Body of pancreas (tissue), 4 donors: ENCODE measurements at regions not wholly inside any gene's neighbourhood (a gene's known extent, or its start where the extent isn't known, plus 50 kb on each side); places are given as distances from the start of the nearest gene placed in this dataset.

Experiments used
- ATAC-seq: fragments of 150-250 bp; one replicate; pipeline ENCODE4 v1.9.1; 2016
- DNase-seq, 4 donors: peaks; one replicate each; pipeline ENCODE4 v3.0.0-alpha.2; 2019
- H3K27ac ChIP-seq, 4 donors: fragments of 200-600 bp; sonication (generic); 1 replicate in 3 of 4; 2 replicates in 1 of 4; pipeline versions ENCODE4 v1.5.1 to v1.6.1; 2016 to 2019; ENCODE audit warnings: mild to moderate bottlenecking in 1 of 4, mixed read lengths in 1 of 4, moderate library complexity in 1 of 4
- H3K27me3 ChIP-seq, 2 donors: fragments of 200-600 bp; sonication (generic); one replicate each; pipeline ENCODE4 v1.6.0; 2016; ENCODE audit warnings: mild to moderate bottlenecking in 1 of 2
- H3K36me3 ChIP-seq, 2 donors: fragments of 200-600 bp; sonication (generic); replicated peaks in 1 of 2; 2 replicates each; pipeline ENCODE4 v1.5.1; 2016; ENCODE audit warnings: low read depth in 2 of 2; ENCODE audit not compliant: insufficient read depth in 1 of 2
- H3K4me1 ChIP-seq: fragments of 200-600 bp; sonication (generic); one replicate; pipeline ENCODE4 v1.6.0; 2016
- H3K4me3 ChIP-seq, 2 donors: fragments of 200-600 bp; sonication (generic); 1 replicate in 1 of 2; 2 replicates in 1 of 2; pipeline ENCODE4 v1.5.1; 2016 to 2019
- H3K9me3 ChIP-seq, 3 donors: fragments of 200-600 bp; sonication (generic); 1 replicate in 2 of 3; 2 replicates in 1 of 3; pipeline ENCODE4 v1.5.1; 2016
- POLR2A ChIP-seq, 3 donors: fragments of 450-650 bp; IDR thresholded peaks; one replicate each; pipeline ENCODE4 v1.6.1; 2016; ENCODE audit warnings: antibody characterized with exemption in 3 of 3, mild to moderate bottlenecking in 2 of 3
- WGBS, 2 donors: methylation state at CpG; one replicate each; pipeline ENCODE4 v1.1.5; 2017; 5-methylcytosine and 5-hydroxymethylcytosine counted together
- intact Hi-C: fragments of 100-400 bp; cut with DNase I; formaldehyde crosslinking; loops from one replicate; pipeline ENCODE4 v1.15.1; 2023
- TF ChIP-seq, protein P1 (sequence below), 7 experiments: fragments of 450-650 bp in 4 of 7; fragments of 200-600 bp in 3 of 7; sonication (generic) in 3 of 7; IDR thresholded peaks; one replicate each; pipeline ENCODE4 v1.5.1; 2016 to 2019; ENCODE audit warnings: antibody characterized with exemption in 7 of 7

DNA sequence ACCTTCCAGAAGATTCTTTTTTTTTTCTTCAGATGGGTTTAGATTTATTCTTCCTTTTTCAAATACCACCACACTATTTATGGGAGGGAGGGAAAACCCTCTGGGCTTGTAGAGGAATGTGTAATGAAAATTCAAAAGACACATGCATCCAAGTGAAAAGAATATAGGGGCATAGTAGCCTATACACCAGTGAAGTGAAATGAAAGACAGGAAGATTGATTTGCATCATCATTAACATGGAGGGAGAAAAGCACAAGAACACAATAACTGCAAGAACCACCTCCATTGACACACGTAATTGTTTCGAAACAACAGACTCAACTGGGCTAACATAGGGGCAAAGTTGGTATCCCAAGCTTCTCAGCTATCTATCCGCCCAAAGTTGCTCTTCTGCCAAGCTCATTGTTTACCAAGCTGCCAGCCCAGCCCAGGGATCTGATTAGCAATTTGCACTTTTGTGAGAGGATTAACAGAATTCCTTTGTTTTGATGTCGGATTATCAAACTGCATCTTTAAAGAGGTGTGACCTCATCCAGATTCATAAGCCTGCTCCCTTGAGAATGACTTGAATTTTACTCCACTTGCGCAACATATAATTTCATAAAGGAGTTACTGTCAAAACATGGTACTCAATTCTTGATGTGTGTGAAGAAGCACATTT is 430.5 kb upstream of the SOX5 start:
- Histone ChIP-seq H3K9me3 (no peaks in the 10 kb centered on the region), H3K4me1 (no peaks in the 10 kb centered on the region), H3K27ac (no peak overlapping the region), H3K27me3 (no peaks in the 10 kb centered on the region), H3K36me3 (no peaks in the 10 kb centered on the region), H3K4me3 (no peak overlapping the region)
- 54 to 65% methylated on average over 5 of the region's 5 CpGs for WGBS, 2 donors
- DNase-seq = no peak
- intact Hi-C loops = no loop called here
- no peak for ATAC-seq
- no peak for TF ChIP-seq POLR2A (IDR thresholded peaks at IDR 0.05)
- TF ChIP-seq, protein P1, sequence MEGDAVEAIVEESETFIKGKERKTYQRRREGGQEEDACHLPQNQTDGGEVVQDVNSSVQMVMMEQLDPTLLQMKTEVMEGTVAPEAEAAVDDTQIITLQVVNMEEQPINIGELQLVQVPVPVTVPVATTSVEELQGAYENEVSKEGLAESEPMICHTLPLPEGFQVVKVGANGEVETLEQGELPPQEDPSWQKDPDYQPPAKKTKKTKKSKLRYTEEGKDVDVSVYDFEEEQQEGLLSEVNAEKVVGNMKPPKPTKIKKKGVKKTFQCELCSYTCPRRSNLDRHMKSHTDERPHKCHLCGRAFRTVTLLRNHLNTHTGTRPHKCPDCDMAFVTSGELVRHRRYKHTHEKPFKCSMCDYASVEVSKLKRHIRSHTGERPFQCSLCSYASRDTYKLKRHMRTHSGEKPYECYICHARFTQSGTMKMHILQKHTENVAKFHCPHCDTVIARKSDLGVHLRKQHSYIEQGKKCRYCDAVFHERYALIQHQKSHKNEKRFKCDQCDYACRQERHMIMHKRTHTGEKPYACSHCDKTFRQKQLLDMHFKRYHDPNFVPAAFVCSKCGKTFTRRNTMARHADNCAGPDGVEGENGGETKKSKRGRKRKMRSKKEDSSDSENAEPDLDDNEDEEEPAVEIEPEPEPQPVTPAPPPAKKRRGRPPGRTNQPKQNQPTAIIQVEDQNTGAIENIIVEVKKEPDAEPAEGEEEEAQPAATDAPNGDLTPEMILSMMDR (IDR thresholded peaks at IDR 0.05) = no peak

DNA sequence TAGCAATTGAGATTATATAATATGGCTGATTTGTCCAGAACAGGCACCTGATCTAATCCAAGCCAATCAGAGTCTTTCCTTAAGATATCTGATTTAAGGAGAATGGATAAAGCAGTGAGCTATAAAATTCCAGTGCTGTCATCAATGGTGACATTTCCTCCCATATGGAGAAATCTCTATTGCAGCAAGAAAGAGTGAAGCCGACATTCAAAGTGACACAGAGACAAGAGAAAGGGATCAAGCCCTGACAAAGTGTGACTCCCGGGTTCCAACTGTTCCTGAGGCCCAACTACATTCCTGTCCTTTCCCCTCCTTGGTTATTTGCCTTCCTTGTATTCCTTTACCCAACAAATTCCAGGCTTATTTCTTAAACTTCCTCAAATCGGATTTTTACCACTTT is 430.0 kb upstream of the SOX5 start:
- DNase-seq (no peak), ATAC-seq (no peak)
- intact Hi-C loops = no loop called here
- no peak for TF ChIP-seq POLR2A (IDR thresholded peaks at IDR 0.05)
- TF ChIP-seq, protein P1 (IDR thresholded peaks at IDR 0.05) = no peak
- Histone ChIP-seq H3K27me3 (no peaks in the 10 kb centered on the region), H3K27ac (no peak overlapping the region), H3K4me1 (no peaks in the 10 kb centered on the region), H3K36me3 (no peaks in the 10 kb centered on the region), H3K9me3 (no peaks in the 10 kb centered on the region), H3K4me3 (no peak overlapping the region)
- 35 to 38% methylated on average over 3 of the region's 3 CpGs for WGBS, 2 donors

- H3K4me3 ChIP-seq = no peak overlapping the region
- intact Hi-C loops = no loop called here
- 45 to 55% methylated on average over 10 of the region's 10 CpGs for WGBS, 2 donors
- no peaks in the 10 kb centered on the region for H3K9me3 ChIP-seq
- no peaks in the 10 kb centered on the region for H3K36me3 ChIP-seq
- no peaks in the 10 kb centered on the region for H3K4me1 ChIP-seq
- no peak overlapping the region for H3K27ac ChIP-seq
- ATAC-seq (no peak), DNase-seq (no peak)
- no peak for TF ChIP-seq POLR2A (IDR thresholded peaks at IDR 0.05)
- TF ChIP-seq, protein P1 (IDR thresholded peaks at IDR 0.05) = no peak
- no peaks in the 10 kb centered on the region for H3K27me3 ChIP-seq
Observed at GRCh38 chr12:24378548-24379407, 429.3 kb upstream of the SOX5 start.

DNA sequence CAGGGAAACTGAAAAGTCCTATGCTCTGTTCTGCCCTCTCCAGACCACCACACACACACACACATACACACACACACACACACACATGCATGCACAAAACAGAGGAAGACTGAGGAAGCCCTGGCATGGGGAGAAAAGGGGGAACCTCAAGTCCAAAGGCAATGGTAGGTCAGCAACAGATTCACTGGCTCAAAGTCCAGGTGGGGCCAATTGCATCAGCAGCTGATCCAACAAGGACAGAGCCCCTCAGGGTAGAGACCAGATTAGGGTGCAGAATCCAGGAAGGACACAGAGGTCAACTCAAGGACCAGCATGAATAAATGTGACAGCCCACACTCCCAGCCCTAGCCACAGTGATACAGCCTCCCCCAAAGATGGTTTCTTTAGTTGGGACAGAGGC is 425.0 kb upstream of the SOX5 start:
- no peaks in the 10 kb centered on the region for H3K27me3 ChIP-seq
- H3K27ac ChIP-seq = no peak overlapping the region
- no peak overlapping the region for H3K4me3 ChIP-seq
- H3K4me1 ChIP-seq = no peaks in the 10 kb centered on the region
- H3K36me3 ChIP-seq = no peaks in the 10 kb centered on the region
- intact Hi-C loops = no loop called here
- no peaks in the 10 kb centered on the region for H3K9me3 ChIP-seq
- TF ChIP-seq, protein P1 (IDR thresholded peaks at IDR 0.05) = no peak
- no peak for TF ChIP-seq POLR2A (IDR thresholded peaks at IDR 0.05)
- DNase-seq (no peak), ATAC-seq (no peak)
